NOMO-1 treated with dmso at 0.1 percent for 144 hours (cell line): ENCODE measurements at regions not wholly inside any gene's neighbourhood (a gene's known extent, or its start where the extent isn't known, plus 50 kb on each side); places are given as distances from the start of the nearest gene placed in this dataset.
"Not testable (repeated sequence)": the region's sequence is repeated elsewhere in the genome, so short reads cannot be mapped to it uniquely, and the experiment has no call there.

Experiments
- DNase-seq: peaks from one replicate; lab custom pipeline; 2025; ENCODE audit not compliant: unreplicated experiment; lab: John Stamatoyannopoulos, UW

DNA sequence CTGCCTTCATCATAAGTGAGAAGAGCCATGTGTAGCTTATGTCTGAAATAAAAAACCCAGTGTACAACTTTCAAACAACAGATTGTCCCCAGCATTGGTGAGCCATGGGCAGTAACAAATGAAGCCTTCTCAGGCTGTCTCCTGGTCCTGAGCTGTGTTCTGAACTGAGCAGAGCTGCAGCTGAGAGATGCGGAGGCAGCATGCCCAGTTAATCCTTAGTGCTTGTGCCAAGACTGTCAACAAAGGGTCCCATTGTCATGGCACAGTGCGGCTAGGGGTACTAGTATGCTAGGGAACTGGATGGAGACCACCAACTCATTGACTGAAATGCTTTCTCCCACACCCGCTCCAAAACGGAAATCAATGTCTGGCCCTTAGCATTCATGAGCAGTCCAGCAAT is 154.3 kb downstream of the RMST start:
- no peak for DNase-seq

DNA sequence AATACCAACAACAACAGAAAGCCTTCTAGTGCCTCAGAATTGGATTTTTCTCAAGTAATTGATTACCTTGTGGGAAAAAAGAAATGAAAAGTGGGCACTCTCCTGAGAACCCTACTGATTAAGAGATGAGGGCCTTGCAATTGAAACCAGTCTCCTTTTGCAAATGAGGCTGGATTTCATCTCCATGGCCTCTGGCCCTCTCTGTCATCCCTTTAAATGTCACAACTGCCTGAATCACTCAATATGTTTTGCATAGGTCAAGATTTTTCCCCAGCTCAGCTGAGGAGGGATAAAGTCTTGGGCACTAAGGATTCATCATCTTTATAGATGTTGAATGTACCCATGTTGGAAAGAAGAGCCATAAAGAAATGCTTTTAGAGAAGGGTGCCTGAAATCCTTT is 166.4 kb downstream of the RMST start:
- DNase-seq: no peak

DNA sequence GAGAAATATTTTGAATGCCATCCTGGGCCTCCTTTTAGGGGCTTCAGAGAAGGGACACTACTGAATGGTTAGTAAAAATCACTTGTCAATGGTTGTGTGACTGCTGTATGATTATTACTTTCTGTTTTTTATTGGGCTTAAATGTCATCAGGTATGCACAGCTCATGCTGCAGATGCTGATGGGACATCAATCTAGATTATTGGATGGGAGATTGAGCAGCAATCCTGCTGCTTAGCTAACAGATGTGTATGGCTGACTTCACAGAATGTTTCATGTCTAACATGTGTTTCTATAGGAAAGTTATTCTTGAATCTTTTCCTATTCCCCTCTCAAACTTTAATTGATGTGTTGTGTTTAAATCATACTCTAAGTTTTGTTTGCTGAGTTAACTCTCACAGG is 166.8 kb downstream of the RMST start:
- no peak for DNase-seq

DNA sequence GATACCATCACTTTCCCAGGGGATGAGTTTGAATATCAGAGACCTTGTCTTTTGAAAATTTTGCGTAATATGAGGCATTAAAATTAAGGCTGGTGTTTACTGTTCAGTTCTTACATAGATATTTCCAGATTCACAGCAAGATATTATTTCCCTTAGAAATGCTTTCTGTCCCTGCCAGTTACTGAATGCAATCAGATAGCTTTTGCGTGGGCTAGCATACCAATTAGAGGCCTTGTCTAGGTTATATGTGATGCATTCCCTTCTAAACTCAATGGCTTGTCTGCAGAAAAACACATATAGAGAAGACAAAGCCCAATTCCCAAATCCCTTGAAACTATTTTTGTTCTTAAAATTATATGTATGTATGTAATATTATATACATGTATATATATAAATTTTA is 167.8 kb downstream of the RMST start:
- no peak for DNase-seq

DNA sequence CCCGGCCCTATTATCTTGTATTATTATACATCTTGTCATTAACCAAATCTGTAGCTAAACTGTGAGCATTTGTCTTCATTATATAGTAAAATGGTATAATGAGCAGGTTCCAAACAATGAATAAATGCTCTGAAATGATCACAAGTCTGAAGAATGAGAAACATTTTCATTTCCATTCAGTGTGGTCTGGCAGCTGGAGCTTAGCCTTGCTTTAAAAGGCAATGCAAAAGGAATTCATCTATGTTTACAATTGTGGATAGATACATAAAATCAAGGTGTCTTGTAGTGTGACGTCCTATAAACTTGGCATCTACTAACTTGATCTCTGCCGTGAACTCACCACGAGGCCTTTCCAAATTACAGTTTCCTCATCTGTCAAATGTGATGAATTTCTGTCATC is 168.3 kb downstream of the RMST start:
- DNase-seq: no peak

DNA sequence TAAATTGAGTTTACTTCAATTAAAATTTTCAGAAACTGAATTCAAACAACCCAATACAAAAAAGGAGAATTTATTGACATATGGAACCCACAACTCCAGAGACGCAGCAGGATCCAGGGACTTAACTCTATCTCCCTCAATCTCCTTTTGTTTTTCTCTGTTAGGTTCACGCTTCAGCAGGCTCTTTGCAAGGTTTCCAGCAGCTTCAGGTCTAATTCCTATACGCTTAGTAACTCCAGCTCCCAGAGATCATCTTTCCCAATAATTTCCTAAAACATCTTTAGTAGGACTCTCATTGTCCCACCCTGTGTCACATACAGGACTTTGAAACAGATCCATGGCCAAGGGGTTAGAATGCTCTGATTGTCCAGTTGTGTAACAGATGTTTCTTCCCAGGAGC is 175.2 kb downstream of the RMST start:
- no peak for DNase-seq

DNA sequence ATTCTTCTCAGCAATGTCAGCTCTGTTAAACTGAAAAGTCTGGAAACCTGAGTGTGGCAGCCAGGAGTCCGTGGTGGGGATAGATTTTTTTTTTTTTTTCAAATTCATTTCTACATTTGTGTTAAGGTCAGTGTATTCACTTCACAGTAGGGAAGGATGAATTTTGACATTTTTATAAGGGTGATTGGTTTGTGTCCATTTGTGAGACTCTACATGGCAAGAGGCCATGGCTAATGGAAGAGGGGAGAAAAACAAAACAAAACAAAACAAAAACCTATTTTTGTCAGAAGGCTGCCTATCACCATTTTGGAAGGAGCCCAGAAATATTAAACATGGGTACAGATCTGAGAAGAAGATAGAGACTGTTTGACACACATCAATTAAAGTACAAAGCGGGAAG is 176.1 kb downstream of the RMST start:
- no peak for DNase-seq

DNA sequence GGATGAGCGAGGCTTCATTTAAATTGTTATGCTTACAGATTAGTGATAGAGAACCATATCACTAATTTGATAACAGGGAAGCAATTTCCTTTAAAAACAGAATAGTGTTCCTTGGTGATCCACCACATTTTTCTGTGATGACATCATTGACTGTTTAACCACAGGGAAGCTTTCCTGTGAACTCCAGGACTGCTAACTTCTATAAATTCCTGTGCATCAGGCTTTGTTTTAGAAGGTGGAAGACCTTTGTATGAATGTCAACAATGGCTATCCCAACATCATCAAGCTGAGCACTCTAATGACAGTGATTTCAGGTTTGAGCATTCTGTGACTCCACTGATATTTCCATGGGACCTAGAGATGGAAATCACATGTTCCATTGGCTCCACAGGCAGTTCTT is 177.1 kb downstream of the RMST start:
- DNase-seq: no peak

DNA sequence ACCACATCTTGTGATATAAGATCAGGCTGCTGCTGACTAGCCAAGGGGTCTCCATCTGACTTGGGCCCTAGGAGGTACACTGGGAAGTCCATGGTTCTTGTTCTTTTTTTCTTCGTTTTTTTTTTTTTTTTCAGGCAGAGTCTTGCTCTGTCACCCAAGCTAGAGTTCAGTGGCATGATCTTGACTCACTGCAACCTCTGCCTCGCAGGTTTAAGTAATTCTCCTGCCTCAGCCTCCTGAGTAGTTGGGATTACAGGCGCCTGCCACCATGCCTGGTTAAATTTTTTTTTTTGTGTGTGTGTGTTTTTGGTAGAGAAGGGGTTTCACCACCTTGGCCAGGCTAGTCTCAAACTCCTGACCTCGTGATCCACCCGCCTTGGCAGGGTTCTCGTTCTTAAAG is 178.2 kb downstream of the RMST start:
- DNase-seq: no peak

DNA sequence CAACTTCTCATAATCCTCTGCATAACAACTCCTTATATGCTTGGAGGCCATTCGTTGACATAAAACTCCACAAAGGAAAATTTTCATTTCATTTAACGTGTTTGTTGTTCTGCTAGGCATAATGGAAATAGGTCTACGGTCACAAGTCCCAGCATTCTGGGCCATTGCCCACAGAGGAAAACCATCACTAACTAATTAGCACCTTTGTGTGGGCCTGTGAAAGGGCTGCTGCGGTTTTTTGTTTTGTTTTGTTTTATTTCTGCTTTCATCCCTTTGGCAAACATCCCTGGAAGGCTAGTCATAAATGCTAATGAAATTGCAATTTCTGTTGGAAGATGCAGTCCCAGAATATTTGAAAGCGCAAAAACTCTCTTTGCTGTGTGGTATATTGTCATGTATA is 180.3 kb downstream of the RMST start:
- DNase-seq: no peak

DNA sequence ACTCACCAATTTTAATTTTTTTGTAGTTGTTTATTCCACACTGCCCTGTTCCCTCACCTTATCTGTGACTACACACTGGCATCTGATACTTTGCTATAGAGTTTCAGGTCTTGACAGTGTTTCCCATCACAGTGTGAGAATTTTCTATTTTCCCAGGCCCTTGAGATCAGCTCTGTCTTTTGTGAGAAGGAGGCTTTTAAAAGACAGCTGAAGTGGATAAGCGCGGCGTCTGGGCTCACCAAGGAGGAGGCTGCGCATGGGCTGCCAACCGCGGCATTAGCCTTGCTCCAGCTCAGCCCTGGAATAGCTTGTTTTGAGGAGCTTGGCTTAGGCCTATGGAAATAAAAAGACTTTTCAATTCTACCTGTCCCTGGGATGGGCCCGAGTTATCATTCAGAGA is 181.3 kb downstream of the RMST start:
- DNase-seq: no peak

DNA sequence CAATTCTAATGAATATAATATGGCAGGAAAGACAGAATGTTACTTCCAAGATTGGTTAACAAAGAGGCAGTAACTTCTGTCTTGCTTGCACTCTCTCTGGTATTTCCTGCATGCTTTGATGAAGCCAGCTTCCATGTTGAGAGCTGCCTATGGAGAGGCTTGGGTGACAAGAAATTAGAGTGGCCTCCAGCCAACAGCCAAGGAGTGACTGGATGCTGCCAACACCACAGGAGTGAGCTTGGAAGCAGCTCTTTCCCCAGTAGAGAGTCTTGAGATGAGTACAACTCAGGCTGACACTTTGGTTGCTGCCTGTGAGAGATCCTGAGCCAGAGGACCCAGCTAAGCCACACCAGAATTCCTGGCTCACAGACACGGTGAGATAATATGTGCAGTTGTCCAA is 183.1 kb downstream of the RMST start:
- no peak for DNase-seq

DNA sequence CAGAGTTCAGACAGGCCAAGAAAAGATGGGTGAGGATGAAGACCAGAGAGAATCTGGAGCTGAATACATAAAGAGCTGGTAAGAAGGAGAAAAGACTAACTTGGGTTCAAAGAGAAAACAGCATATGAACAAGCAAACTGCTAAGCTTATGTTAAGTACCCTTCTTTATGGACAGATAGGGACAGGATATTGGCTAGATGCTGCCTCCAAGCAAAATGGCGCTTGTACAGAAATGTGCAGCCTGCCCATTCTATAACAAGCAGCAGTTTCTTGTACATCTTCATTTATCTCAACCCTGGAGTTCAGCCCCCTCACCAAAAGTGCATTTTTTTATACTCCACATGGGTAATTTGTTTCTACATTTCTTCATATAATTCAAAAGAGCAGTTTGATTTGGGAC is 184.5 kb downstream of the RMST start:
- no peak for DNase-seq

DNA sequence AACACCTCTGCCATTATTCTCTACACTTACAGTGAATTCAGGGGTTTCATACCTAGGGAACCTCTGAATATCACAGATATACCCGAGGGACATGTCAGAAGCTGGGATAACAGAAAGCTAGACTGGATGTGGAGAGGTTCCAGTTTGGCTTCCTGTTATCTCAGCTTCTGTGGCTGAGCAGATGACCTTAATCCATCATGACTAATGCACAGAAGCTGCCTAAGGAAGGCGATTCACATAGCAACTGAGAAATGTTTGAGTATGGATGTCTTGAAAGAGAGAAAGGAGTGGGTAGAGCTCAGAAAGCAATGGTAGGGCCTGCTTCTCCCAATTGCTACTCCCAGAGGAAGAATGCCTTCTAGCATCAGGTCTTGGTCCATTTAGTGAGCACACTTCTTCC is 187.6 kb downstream of the RMST start:
- no peak for DNase-seq

DNA sequence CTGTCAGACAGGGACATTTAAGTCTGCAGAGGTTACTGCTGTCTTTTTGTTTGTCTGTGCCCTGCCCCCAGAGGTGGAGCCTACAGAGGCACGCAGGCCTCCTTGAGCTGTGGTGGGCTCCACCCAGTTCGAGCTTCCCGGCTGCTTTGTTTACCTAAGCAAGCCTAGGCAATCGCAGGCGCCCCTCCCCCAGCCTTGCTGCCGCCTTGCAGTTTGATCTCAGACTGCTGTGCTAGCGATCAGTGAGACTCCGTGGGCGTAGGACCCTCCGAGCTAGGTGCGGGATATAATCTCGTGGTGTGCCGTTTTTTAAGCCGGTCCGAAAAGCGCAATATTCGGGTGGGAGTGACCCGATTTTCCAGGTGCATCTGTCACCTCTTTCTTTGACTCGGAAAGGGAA is 193.9 kb downstream of the RMST start:
- not testable (repeated sequence) for DNase-seq

DNA sequence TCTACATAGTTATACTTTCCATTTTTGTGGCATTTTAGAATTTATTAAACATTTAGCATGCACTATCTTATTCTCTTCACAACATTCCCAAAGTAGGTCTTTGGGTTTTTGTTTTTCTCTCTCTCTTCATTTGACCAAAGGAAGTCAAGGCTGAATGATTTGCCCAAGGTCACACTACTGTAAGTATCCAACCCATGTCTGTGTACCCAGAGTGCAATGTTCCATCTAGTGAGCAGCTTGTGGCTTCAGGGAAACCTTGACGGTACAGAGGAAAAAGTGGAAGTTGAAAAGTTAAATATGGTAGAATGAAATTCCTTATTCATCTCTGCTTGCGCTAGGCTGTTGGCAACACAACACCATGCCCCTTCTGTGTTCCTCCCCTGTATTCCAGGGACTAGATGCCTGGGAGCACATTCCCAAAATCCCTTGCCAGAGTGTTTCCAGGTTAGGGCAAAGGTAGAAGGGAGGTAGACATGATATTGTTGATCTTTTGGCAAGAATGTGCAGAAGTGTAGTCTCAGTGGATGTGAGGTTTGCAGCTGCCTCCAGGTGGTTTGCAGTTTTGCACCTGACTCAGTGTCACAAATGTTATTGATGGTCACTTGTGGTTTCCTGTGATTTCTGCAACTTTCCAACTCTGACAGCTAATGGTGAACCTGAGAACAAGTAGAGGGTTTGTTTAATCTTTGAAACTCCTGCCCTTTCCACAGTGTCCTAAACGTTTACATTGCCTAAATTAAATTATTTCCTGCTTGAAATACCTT is 196.7 kb downstream of the RMST start:
- no peak for DNase-seq

DNA sequence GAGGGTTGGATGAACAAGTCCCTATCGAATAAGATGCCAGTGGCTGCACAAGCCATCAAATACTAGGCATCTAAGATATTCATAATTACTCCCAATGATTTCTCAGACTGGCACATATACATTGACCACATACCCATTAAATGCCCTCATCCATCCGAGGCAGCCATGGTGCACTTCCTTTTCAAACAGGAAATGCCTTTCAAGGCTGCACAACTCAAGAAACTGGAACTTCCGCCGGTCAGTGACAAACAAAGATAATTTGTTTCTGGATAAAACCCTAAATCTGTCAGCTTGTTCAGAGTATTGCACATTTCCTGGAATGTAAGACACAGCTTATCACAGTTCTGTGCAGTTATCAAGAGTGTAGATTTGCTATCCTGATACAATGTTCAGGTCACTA is 203.7 kb downstream of the RMST start:
- DNase-seq: no peak

DNA sequence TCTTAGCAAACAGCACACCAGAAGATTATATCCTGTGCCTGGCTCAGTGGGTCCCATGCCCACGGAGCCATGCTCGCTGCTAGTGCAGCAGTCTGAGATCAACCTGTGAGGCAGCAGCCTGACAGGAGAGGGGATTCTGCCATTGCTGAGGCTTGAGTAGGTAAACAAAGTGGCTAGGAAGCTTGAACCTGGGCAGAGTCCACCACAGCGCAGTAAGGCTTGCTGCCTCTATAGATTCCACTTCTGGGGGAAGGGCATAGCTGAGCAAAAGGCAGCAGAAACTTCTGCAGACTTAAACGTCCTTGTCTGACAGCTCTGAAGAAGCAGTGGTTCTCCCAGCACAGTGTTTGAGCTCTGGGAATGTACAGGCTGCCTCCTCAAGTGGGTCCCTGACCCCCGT is 210.3 kb downstream of the RMST start:
- no peak for DNase-seq

DNA sequence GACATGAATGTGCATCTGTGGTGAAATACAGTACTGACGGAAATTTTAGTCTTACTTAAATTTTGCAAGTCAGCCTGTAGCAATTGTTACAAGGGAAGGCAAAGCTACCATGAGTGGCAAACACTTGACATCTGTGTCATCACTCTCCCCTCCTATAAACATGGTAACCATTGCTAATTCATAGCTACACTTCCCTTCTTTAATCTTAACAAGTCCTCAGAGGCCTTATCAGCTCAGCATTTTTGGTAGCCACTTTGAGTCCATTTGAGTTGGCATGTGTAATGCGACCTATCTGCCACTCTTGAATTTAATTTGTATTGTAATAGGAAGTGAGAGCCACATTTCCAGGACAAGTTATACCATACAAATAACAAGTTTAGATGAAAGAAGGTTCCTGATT is 218.1 kb downstream of the RMST start:
- no peak for DNase-seq

DNA sequence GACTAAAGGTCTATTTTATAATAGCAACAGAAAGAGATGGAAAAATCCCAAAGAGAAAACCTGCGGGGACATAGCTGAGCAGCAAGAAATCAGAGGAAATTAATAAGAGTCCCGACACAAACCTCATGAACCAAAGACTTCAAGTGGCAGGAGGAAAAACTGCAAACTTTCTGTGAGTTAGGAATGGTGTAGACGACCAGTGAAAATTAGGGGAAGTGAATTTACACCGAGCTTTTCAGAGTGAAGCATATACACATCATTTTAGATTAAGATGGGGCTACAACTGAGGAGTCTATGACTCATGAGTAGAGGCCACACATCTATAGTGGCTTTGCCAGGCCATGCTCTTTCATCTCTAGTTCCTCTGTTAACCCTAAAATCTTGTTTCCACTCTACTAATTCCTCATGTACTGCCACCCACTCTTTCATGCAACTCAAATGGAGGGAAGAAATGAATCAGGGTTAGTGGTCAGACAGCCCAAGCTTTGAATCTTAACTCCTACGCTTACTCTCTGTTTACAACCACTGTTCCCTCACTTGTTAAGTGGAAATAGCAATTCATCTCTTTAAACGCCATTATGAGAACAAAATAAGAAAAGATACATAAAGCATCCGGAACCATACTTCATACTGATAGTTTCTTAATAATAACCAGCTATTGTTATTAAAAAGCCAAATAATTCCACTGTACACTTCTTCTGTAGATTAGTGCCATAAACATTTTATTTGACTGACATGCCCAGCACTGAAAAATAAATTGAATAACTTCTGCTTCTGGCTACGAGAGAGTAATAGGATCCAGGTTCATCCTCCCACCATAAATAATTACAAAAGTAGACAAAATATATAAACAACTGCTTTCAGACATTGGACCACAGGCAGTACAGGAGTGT is 219.3 kb downstream of the RMST start:
- DNase-seq: no peak

DNA sequence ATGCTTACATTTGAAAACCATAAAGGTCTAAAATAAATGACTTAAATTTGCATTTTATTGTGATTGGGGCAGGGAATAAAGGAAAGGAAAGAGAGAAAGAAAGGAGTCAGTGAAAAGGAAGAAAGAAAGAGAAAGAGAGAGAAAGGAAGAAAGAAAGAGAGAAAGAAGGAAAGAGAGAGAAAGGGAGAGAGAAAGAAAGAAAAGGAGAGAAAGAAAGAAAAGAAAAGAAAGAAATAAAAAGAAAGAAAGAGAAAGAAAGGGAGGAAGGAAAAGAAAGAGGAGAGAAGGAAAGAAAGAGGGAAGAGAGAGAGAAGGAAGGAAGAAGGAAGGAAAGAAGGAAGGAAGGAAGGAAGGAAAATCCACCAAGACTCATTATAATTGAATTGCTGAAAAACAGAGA is 222.8 kb downstream of the RMST start:
- DNase-seq: no peak

DNA sequence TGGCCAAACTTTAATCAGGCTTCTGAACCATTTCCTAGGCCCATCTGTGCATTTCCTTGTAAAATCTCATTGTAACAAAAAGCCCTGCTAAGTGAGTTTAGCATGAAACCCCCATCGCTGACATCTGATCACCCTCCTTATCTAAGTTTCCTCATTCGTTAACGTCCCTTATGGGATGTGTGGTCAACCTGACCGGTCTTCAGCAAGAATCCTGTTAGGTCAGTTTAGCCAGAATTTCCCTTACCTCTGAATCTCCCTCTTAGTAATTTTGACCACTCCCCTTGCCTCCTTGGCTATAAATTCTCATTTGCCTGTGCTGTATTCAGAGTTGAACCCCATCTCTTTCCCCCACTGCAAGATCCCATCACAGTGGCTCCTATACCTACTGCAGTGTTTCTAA is 239.3 kb downstream of the RMST start:
- no peak for DNase-seq

DNA sequence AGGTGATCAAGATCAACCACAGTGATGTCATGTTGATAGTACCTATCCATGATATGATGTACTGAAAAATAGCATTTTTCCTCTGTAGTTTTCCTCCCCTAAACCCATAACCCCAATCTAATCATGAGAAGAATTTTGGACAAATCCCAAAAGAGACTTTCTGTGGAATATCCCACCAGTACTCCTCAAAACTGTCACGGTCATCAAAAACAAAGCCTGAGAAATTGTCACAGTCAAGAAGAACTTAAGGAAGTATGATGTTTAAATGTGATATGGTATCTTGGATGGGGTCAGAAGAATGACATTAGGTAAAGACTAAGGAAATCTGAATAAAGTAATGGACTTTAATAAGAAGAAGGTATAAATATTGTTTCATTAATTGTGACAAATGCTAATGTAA is 248.8 kb downstream of the RMST start:
- no peak for DNase-seq
